CD4-positive, alpha-beta T cell treated with Interleukin-15 for 4 hours (primary cell): ENCODE measurements at regions not wholly inside any gene's neighbourhood (a gene's known extent, or its start where the extent isn't known, plus 50 kb on each side); places are given as distances from the start of the nearest gene placed in this dataset.
"Not testable (repeated sequence)": the region's sequence is repeated elsewhere in the genome, so short reads cannot be mapped to it uniquely, and the experiment has no call there.

Source experiments
- DNase-seq: peaks from one replicate; pipeline ENCODE4 v3.0.0-alpha.2; 2020; ENCODE audit warnings: low spot score

- DNase-seq = no peak
Observed at GRCh38 chr1:233477359-233477758, 136.5 kb upstream of the KCNK1 start.

DNA sequence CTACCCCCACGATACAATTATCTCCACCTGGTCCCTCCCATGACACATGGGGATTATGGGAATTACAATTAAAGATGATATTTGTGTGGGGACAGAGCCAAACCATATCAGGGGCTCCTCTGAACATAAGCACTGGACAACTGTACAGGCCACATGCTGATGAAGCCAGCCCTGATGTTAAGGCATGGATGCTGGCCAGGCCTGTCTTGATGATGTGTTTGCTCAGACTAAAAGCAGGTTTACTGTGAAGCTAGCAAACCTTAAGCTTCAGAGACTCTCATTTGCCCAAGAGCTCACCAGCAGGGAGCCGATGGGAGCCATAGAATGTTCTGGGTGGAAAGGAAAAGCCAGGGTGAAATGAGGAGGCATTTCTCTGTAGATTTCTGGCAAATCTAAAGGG is 135.3 kb upstream of the KCNK1 start:
- no peak for DNase-seq

GRCh38 chr1:233479110-233479890 is 134.6 kb upstream of the KCNK1 start:
- DNase-seq = no peak

DNA sequence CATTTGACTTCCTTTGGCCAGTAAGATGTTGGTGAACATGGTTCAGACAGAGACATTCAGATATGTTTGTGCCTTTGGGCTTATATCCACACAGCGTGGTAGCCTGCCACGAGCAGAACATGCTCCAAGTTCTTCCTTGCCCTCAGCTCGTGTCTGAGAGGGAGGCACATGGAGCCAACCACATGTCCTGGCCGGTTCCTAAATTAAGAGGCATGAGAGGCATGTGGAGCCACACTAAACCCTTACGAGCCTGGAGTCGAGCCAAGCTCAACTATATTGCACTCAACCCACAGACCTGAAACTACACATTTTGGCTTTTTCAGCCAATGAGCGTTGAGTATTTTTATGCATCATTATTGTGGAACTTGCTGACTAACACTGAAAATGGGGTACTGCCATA is 133.7 kb upstream of the KCNK1 start:
- no peak for DNase-seq

GRCh38 chr1:233482388-233482787 is 131.5 kb upstream of the KCNK1 start:
- DNase-seq = no peak

DNA sequence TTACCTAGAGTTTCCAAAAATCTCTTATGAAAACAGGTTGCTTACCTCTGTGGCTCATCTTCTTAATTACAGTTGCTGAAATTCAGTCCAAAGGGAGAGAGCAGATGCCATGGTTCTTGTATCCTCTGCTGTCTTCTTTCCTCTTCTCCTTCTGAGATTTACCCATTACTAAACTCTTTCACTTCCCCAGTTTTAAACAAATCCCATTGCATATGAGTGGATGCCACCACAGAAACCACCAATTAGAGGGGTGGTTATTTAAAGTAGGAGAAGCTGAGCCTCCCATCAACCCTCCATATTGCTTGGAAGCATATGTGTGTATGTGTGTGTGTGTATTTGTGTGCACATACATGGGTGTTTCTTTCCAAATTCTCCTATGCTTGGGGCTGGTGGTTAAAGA is 128.5 kb upstream of the KCNK1 start:
- no peak for DNase-seq

- no peak for DNase-seq
Observed at GRCh38 chr1:233485809-233486398, 128.0 kb upstream of the KCNK1 start.

DNA sequence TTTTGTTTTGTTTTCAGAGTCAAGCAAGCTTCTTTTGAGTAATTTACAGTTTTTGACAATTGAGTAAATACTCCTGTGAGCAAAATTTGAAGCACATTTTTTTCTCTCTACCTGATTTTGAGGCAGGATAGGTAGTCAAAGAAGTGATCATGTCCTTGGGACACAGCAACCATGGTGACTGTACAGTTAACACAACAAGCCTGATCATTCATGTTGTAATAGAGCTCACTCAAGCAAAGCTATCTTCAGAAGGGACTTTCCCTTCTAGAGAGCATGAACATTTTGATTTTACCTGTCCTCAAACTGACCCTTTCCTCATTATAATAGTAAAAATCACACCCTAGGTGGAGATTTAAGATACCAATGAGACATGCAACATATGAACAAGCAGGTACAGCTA is 126.5 kb upstream of the KCNK1 start:
- no peak for DNase-seq

- DNase-seq = no peak
Observed at GRCh38 chr1:233489411-233489810, 124.5 kb upstream of the KCNK1 start.

GRCh38 chr1:233490488-233490887 is 123.4 kb upstream of the KCNK1 start:
- no peak for DNase-seq

DNA sequence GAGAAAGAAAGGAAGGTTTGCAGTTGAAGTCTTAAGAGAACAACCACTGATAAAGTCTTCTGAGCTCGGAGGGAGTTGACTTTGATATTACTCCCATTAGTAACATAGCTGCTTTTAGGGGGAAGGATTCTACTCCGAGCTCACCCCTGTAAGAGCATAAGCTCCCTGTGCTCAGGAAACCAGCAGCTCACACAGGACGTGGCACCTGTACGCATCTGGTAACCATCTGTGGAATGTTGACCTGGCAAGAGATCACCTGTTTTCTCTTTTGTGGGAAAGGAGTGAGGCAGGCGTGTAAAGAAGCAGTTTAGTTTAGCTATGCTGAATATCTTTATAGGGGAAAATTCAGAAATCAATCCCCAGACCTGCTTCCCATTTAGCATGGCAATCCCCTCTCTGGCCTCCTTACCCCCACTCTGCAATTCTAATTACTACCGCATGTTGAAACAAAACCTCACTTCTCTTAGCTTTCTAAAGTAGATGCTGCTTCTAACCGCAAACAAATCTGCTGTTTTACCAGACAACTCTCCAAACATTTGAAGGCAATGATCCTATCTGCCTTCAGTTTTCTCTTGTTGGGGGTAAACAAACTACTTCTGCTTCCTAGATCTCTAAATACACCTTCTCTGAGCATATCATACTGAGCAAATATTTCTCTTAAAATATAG is 121.8 kb upstream of the KCNK1 start:
- no peak for DNase-seq

DNA sequence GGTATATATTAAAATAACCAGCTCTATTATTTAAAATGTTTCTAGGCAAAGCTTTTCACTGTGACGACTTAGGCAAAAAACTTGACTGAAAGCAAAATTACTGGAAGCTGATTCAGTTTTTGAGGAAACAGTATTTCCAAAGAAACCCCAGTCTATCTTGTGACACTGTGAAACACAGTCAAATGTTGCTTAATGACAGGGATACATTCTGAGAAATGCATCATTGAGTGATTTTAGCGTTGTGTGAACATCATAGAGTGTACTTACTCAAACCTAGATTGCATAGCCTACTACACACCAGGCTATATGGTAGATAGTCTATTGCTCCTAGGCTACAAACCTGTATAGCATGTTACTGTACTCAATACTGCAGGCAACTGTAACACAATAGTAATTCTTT is 116.9 kb upstream of the KCNK1 start:
- no peak for DNase-seq

GRCh38 chr1:233497679-233498078 is 116.2 kb upstream of the KCNK1 start:
- no peak for DNase-seq

DNA sequence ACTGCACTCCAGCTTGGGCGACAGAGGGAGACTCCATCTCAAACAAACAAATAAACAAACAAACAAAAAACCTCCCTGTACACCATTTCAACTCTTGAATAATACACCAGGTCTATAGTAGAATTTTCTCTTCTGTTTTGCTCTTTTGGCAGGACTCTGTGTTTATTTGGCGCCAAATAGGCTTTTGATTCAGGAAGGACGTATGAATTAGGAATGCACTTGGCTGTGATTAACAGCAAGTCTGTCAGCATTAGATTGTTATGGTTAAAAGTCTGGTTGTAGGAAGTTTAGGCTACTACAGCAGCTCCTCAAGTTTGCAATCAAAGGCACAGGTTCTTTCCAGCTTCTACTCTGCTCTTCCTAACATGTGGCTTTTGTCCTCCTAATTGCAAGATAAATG is 113.8 kb upstream of the KCNK1 start:
- DNase-seq = no peak

DNA sequence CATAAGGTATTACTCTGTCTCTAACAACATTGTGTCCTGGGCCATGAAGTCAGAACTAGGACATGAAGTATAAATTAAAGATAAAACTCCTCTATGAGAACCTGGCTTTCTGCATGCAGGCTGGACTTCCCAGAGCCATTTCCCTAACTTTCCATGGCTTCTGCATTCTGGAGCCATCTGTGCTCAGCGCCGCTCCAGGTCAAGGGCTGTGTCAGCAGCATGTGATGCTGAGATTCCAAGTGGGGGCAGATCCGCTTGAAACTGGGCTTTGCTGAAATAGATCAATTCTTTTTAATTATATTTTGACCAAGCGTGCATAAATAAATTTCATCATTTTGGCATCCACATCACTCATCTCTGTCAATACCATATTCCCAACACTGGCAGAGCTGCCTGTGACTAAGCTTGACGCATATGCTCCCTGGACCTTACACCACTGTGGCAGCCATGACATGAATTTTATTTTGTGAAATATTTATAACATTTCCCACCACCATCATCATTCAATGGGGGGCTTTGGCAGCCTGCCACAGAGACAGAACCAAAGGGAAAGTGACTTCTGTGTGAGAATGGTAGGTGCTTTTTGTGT is 110.4 kb upstream of the KCNK1 start:
- DNase-seq = no peak

DNA sequence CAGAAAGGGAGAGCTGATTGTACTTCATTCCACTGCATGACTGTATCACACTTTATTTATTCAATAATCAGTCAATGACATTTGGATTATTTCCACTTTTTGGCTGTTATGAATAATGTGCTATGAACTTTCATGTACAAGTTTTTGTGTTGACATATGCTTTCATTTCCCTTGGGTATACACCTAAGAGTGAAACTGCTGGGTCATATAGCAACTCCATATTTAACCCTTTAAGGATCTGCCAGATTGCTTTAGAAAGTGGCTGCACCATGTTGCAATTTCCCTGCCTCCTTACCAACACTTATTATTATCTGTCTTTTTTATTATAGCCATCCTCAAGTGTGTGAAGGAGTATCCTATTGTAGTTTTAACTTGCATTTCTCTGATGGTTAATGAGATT is 108.8 kb upstream of the KCNK1 start:
- DNase-seq = no peak

DNA sequence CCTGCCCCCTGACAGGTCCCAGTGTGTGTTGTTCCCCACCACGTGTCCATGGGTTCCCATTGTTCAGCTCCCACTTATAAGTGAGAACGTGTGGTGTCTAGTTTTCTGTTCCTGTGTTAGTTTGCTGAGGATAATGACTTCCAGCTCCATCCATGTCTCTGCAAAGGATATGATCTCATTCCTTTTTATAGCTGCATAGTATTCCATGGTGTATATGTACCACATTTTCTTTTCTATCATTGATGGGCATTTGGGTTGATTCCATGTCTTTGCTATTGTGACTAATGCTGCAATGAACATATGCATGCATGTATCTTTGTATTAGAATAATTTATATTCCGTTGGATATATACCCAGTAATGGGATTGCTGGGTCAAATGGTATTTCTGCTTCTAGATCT is 108.0 kb upstream of the KCNK1 start:
- not testable (repeated sequence) for DNase-seq

DNA sequence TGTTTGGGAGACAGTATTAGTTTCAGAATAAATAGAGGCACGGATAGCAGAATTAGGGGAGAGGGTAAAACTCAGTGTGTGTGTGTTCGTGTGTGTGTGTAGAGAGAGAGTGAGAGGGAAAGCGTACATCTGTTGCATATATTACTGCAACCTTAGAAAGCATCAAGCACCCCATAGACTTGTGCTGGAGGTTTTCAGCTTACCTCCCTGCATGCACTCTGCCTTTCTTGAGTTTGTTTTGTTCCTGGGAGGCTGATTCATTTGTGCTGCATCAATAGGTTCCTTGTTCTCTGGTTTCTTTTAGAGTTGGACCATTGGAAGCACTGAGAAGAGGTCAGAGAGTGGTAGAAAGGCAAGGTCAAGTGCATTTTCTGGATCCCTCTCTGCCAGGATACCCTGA is 104.4 kb upstream of the KCNK1 start:
- no peak for DNase-seq

DNA sequence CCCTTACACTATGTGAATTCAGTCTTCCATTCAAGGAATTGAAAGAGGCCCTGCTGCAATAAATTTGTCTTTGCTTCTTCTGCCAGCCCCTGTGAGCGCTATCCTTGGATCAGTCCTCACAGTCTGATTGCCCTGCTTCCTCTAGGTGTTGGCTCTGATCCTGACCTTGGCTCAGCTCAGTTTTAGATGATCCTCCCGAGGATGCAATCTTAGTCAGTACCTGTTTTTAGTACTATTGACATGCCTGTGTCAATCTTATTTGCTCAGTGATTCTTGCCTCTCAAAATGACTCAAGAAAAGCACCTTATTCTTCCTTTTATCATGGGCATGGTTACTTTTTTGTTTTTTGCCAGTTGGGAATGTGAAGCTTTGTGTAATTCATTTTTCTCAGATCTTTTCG is 101.4 kb upstream of the KCNK1 start:
- no peak for DNase-seq

DNA sequence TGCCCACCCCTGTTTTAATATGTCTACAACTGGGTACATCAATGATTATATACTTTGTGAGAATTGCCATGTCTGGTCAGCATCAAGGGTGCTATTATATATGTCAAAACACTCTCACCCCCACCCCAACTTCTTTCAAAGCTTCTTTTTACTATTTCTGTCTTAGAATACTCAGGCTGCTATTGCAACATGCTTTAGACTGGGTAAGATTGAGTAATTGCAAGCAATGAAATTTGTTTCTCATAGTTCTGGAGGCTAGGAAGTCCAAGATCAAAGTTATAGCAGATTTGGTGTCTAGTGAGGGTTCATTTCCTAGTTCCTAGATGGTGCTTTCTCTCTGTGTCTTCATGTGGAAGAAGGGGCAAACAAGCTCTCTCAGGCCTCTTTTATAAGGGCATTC is 100.5 kb upstream of the KCNK1 start:
- DNase-seq = no peak

- no peak for DNase-seq
Observed at GRCh38 chr1:233514946-233515391, 98.9 kb upstream of the KCNK1 start.

DNA sequence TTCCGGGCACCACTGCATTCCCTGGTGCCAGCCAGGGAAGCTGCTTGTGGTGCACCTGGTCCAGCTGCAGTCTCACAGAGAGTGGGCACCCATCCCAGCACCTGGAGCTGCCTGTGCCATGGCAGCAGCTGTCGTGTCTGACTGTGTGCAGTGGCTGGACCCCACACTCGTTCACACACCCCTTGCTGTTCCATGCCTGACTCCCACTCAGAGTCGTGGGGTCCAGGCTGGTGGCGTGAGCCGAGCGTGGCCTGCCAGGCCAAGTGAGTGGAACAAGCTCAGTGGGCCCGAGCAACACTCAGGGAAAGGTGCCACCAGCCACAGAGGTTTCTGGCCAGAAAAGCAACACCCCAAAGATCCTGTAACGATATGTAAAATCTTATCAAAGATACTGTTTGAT is 97.2 kb upstream of the KCNK1 start:
- DNase-seq = no peak

GRCh38 chr1:233518344-233518743 is 95.6 kb upstream of the KCNK1 start:
- DNase-seq = no peak
